Activated naive CD4-positive, alpha-beta T cell (primary cell): ENCODE measurements at regions not wholly inside any gene's neighbourhood (a gene's known extent, or its start where the extent isn't known, plus 50 kb on each side); places are given as distances from the start of the nearest gene placed in this dataset.

Experiments
- DNase-seq, 4 experiments: peaks; one replicate each; lab custom pipeline; 2025; lab: John Stamatoyannopoulos, UW

DNA sequence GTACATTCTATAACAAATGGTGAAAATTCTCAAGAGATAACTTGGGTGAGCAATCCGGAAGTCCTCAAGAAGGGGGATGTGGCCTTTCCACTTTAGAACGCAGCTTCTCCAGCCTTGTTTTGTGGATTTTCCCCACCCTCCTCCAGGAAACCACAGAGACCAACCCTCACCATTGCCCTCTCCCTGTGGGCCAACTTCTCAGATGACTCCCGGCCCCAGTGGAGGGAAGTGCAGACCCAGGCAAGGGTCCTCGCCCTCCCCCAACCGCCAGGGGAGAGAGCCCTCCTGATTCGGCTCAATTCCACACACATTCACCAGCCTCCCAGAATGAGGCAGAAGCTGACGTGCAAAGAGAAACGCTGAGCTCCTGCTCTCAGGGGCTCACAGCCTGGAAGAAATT, 277.2 kb downstream of the EIPR1 start:
- no peak for DNase-seq

DNA sequence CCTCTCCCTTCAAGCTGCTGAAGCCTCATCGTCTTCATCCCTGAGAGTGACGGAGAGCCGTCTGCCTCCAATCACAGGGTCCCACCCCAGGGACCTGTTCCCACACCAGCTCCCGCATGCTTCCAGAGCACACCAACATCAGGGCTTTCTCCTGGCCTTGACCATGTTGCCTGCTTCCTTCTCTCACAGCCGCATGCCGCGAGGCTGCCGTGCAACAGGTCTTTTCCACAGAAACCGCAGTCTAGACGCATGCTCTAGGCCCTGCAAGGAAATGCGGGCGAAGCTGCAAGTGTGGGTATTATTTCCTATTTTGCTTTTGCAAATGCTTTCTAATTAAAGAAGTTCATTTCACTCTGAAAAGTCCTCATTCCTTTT, 277.8 kb downstream of the EIPR1 start:
- DNase-seq: no peak

GRCh38 chr2:3099145-3099859, 278.3 kb downstream of the EIPR1 start:
- no peak for DNase-seq

DNA sequence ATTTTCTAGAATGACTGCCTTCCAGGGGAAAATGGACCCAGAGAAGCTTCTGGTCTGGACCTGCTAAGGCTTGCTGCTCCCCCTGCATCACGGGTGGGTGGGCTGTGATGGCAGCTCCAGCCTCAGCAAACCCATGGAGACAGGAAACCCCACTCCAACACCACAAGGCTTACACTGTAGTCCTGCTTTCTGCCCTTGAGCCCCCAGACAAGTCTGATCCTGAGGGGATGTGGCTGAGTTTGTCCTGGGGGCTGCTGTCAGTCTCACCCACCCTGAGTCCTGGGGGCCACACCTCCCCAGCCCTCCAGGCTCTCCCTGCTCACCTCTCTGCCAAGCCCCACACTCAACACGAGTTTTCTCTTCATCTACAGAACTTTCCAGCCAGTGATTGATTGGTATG, 279.4 kb downstream of the EIPR1 start:
- no peak for DNase-seq

DNA sequence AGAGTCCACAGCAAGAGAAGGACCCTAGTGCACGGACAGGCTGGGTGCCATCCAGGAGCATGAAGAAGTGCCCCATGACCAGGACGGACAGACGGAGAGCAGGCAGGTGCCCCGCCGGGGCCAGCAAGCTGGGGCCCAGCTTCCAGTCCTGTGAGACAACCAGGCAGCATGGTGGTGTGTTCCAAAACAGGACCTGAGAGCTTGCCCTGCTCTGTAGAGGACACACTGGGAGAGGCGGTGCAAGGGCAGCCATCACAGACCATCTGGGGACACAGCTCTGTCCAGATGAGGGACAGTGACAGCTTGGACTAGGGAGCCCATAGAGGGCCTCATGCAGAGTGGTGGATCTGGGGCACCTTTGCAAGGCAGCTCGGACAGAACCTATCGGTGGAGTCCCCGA, 279.8 kb downstream of the EIPR1 start:
- DNase-seq: no peak

- no peak for DNase-seq
Measured at GRCh38 chr2:3094999-3095958, 282.3 kb downstream of the EIPR1 start.

DNA sequence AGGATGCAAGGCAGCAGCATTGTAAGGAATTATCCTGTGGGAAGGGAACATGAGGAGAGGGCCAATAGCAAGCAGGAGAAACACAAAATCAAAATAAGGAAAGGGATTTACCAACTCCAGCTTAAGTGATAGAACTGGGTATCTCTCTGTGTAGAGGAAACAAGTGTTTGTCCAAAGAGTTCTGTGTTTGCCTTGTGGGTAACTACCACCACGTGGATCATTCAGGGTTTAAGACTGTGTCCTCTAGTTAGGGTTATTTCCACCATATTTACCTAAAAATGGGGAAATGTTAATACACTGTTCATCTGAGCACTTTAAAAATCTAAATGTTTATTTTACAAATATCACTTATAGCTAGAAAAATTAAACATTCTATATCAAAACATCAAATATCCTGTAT, 283.3 kb downstream of the EIPR1 start:
- DNase-seq: no peak

DNA sequence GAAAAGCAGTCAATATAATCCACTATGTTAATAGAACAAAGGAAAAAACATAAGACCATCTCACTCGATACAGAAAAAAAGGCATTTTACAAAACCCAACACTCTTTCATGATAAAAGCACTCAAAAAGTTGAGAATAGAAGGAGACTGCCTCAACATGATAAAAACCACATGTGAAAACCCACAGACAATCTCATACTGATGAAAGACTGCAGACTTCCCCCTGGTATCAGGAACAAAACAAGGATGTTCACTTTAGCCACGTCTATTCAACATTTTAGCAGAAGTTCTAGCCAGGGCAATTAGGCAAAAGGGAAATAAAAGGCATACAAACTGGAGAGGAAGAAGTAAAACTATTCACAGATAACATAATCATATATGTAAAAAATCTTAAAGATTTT, 285.9 kb downstream of the EIPR1 start:
- no peak for DNase-seq

GRCh38 chr2:3082705-3083104, 294.9 kb downstream of the EIPR1 start:
- no peak for DNase-seq

DNA sequence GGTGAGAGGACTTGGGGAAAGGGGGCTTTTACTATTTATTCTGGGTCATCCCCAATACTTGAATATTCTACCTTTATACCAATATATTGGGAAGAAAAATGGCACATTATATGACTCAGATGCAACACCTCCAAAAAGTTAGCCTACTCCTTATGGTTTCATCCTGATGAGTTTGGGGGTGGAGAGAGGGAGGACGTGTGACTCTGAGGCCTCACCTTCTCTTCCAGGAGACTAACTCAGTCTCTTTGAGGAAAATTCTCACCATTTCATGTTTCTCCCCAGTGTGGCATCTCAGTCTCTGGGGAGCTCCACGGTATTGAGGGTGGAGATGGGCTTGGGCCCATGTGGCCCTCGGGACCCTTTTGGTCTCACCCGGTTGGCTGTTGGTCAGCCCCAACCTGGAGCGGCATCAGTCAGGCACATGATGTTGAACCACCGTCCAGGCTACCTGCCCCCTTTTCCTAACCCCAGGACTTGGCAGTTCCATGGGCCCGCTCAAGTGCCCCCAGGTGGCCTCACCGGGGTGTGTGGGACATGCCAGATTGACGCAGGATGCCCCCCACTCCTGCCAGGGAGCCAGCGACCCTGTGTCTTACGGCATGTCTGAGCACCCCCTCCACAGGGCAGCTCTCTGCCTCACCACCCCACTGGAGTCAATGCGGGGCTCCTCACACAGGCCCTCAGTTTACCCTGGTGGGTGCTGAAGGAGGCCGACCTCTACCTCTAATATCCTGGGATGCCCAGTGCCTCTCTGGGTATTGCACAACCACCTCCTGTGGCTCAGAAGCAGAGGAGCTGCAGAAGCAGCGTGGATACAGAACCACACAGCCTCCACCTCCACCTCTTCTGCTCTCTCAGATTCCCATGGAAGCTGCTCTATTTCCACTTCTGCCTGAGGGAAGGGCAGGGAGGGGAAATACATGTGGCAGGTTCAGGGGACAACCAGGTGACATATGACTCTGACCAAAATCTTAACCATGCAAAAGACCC, 297.4 kb downstream of the EIPR1 start:
- DNase-seq: no peak

- no peak for DNase-seq
Measured at GRCh38 chr2:3079466-3079865, 298.2 kb downstream of the EIPR1 start.

GRCh38 chr2:3078684-3079083, 298.9 kb downstream of the EIPR1 start:
- DNase-seq: no peak

GRCh38 chr2:3076848-3077642, 300.6 kb downstream of the EIPR1 start:
- DNase-seq: no peak

GRCh38 chr2:3075991-3076340, 301.7 kb downstream of the EIPR1 start:
- no peak for DNase-seq

GRCh38 chr2:3075316-3075990, 302.2 kb downstream of the EIPR1 start:
- DNase-seq: no peak

DNA sequence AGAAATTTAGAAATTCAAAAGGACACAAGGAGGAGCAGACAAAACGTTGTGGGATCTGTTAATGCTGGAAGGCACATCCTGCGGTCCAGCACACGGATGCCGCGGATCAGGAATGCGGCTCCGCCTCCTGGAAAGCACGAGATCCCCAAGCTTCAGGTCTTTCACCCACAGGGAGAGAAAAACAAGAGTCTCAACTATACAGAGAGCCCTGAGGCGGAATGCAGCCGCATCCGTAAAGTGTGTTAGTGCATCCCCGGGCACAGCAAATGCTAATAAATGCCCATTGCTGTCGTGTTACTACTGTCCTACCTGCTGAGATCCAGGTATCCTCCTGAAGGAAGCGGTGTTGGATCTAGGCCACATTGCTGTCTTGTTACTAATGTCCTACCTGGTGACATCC, 303.9 kb downstream of the EIPR1 start:
- no peak for DNase-seq

GRCh38 chr2:3073041-3073595, 304.5 kb downstream of the EIPR1 start:
- no peak for DNase-seq

- no peak for DNase-seq
Measured at GRCh38 chr2:3071685-3072263, 305.8 kb downstream of the EIPR1 start.

- no peak for DNase-seq
Measured at GRCh38 chr2:3066831-3067230, 310.8 kb downstream of the EIPR1 start.

DNA sequence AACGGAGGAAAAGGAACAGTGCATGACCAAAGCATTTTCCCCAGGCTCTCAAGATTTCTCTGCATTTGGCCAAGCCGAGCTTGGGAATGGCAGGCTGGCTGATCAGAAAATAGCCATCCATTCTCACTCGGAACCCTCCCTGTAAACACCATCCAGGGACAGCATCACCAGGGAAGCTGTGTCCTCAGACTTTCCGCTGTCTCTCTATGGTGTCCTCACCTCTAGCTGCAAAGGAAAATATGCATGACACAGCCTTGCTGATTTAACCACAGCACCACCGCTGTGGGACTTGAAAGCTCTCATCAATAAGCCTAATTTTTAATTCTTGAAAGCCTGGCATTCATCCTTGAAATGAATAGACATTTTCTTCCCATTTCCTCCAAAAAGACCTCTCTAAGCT, 311.7 kb downstream of the EIPR1 start:
- no peak for DNase-seq
